ENCODE measurements at regions not wholly inside any gene's neighbourhood (a gene's known extent, or its start where the extent isn't known, plus 50 kb on each side); places are given as distances from the start of the nearest gene placed in this dataset.

- TF ChIP-seq CTCF (IDR thresholded peaks at IDR 0.05), result no peak
- no peak for TF ChIP-seq EP300 (IDR thresholded peaks at IDR 0.05)
These were observed 235.2 kb downstream of the KCNRG start for GRCh38 chr13:50250401-50250800.

Measured in ovary (tissue), 3 donors.